ENCODE measurements at regions not wholly inside any gene's neighbourhood (a gene's known extent, or its start where the extent isn't known, plus 50 kb on each side); places are given as distances from the start of the nearest gene placed in this dataset.

- Histone ChIP-seq H3K36me3 (no peaks in the 10 kb centered on the region), H3K27me3 (no peaks in the 10 kb centered on the region), H3K4me1 (no peaks in the 10 kb centered on the region), H3K9me3 (no peaks in the 10 kb centered on the region), H3K27ac (no peak overlapping the region), H3K4me3 (no peak overlapping the region)
- TF ChIP-seq POLR2A (IDR thresholded peaks at IDR 0.05) (no peak), EP300 (IDR thresholded peaks at IDR 0.05) (no peak)
- TF ChIP-seq, protein P1, sequence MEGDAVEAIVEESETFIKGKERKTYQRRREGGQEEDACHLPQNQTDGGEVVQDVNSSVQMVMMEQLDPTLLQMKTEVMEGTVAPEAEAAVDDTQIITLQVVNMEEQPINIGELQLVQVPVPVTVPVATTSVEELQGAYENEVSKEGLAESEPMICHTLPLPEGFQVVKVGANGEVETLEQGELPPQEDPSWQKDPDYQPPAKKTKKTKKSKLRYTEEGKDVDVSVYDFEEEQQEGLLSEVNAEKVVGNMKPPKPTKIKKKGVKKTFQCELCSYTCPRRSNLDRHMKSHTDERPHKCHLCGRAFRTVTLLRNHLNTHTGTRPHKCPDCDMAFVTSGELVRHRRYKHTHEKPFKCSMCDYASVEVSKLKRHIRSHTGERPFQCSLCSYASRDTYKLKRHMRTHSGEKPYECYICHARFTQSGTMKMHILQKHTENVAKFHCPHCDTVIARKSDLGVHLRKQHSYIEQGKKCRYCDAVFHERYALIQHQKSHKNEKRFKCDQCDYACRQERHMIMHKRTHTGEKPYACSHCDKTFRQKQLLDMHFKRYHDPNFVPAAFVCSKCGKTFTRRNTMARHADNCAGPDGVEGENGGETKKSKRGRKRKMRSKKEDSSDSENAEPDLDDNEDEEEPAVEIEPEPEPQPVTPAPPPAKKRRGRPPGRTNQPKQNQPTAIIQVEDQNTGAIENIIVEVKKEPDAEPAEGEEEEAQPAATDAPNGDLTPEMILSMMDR (IDR thresholded peaks at IDR 0.05), result no peak
- no peak for DNase-seq (ENCODE audit: low spot score in 2 of 2)
- 48 to 60% methylated on average over 5 of the region's 5 CpGs for WGBS, 2 donors
Measured at GRCh38 chr6:142653710-142654420, 291.1 kb downstream of the HIVEP2 start.

- Histone ChIP-seq H3K36me3 (no peaks in the 10 kb centered on the region), H3K4me1 (no peaks in the 10 kb centered on the region), H3K9me3 (peaks cover 0 to 5% (median 0%) of the 10 kb centered on the region in 4 donors), H3K27ac (no peak overlapping the region), H3K27me3 (no peaks in the 10 kb centered on the region), H3K4me3 (no peak overlapping the region)
- TF ChIP-seq, protein P1 (IDR thresholded peaks at IDR 0.05), result no peak
- TF ChIP-seq POLR2A (IDR thresholded peaks at IDR 0.05), result no peak
- TF ChIP-seq EP300 (IDR thresholded peaks at IDR 0.05), result no peak
- WGBS, 2 donors, result 84 to 88% methylated on average over 2 of the region's 2 CpGs
- no peak for DNase-seq (ENCODE audit: low spot score in 2 of 2)
Measured at GRCh38 chr6:142659661-142660060, 285.3 kb downstream of the HIVEP2 start.

DNA sequence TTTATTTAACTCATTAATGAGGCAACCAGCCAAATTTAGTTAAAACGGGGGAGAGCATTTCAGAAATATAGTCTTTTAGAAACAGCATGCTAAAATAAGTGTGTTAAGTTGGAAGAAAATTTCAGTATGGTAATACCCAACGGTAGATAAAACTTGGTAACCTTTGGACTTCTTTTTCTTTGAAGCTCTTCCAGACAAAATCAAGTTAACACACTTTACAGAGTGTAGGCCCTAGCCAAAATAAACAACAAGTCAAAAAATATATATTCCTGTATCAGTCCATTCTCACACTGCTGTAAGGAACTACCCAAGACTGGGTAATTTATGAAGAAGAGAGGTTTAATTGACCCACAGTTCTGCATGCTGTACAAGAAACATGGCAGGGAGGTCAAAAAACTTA lies 279.6 kb downstream of the HIVEP2 start:
- Histone ChIP-seq H3K4me1 (no peaks in the 10 kb centered on the region), H3K36me3 (no peaks in the 10 kb centered on the region), H3K9me3 (peaks cover 0 to 5% (median 0%) of the 10 kb centered on the region in 4 donors), H3K27ac (no peak overlapping the region), H3K27me3 (no peaks in the 10 kb centered on the region), H3K4me3 (no peak overlapping the region)
- TF ChIP-seq EP300 (IDR thresholded peaks at IDR 0.05) (no peak), POLR2A (IDR thresholded peaks at IDR 0.05) (no peak)
- TF ChIP-seq, protein P1 (IDR thresholded peaks at IDR 0.05), result no peak
- no peak for DNase-seq (ENCODE audit: low spot score in 2 of 2)
- WGBS, 2 donors, result 49 to 60% methylated on average over 2 of the region's 2 CpGs

- no peaks in the 10 kb centered on the region for H3K36me3 ChIP-seq
- H3K4me3 ChIP-seq, result no peak overlapping the region
- no peak for DNase-seq (ENCODE audit: low spot score in 2 of 2)
- H3K9me3 ChIP-seq, result peaks cover 0 to 5% (median 0%) of the 10 kb centered on the region in 4 donors
- H3K27me3 ChIP-seq, result no peaks in the 10 kb centered on the region
- 48 to 55% methylated on average over 4 of the region's 4 CpGs for WGBS, 2 donors
- no peak overlapping the region for H3K27ac ChIP-seq
- no peaks in the 10 kb centered on the region for H3K4me1 ChIP-seq
- TF ChIP-seq EP300 (IDR thresholded peaks at IDR 0.05) (no peak), POLR2A (IDR thresholded peaks at IDR 0.05) (no peak)
- TF ChIP-seq, protein P1 (IDR thresholded peaks at IDR 0.05), result no peak
Measured at GRCh38 chr6:142666599-142667185, 278.3 kb downstream of the HIVEP2 start.
